ENCODE measurements at regions not wholly inside any gene's neighbourhood (a gene's known extent, or its start where the extent isn't known, plus 50 kb on each side); places are given as distances from the start of the nearest gene placed in this dataset.

DNA sequence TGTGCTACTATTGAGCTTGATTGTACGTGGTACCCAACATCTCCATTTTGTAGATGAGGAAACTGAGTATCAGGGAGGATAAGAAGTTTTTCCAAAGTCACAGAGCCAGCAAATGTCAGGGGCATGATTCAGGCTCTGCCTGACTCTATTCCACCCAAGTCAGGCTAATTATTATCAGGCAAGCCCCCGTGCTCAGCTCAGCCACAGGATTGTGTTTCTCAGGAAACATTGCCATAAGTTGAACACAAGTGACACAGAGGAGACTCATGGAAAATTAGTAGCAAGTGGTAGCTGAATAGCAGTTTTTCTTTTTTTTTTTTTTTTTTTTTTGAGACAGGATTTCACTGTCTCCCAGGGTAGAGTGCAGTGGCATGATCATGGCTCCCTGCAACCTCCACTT, 260.5 kb downstream of the C1D start:
- no peak overlapping the region for H3K4me3 ChIP-seq (replicated peaks in 1 of 2; ENCODE audit: low read depth in 1 of 2, low read length in 2 of 2)
- peaks cover 18% of the 10 kb centered on the region; the same call in 1 of the 2 replicates for H3K27me3 ChIP-seq (ENCODE audit: insufficient read depth, low read length)
- no peaks in the 10 kb centered on the region for H3K4me1 ChIP-seq (ENCODE audit: control insufficient read depth in 1 of 2, insufficient read depth in 2 of 2, low read length in 2 of 2)
- intact Hi-C loops (cut with micrococcal nuclease), result no loop called here
- no peaks in the 10 kb centered on the region for H3K79me2 ChIP-seq (ENCODE audit: insufficient read depth, low read length)
- H3K9me2 ChIP-seq (ENCODE audit: insufficient read depth), result no peaks in the 10 kb centered on the region
- TF ChIP-seq EZH2phosphoT487 (IDR thresholded peaks at IDR 0.05; ENCODE audit: borderline replicate concordance), result no peak
- TF ChIP-seq, protein P1, sequence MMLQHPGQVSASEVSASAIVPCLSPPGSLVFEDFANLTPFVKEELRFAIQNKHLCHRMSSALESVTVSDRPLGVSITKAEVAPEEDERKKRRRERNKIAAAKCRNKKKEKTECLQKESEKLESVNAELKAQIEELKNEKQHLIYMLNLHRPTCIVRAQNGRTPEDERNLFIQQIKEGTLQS (IDR thresholded peaks at IDR 0.05), result no peak
- TF ChIP-seq CBX3 (IDR thresholded peaks at IDR 0.05; ENCODE audit: low read depth), result no peak
- no peak for TF ChIP-seq EZH2 (IDR thresholded peaks at IDR 0.05)
- TF ChIP-seq ZFX (IDR thresholded peaks at IDR 0.05), result no peak
- RAD21 ChIA-PET (ENCODE audit: low non-redundant PET in 1 of 2, low total read pairs in 2 of 2, uncharacterized antibody in 2 of 2, unreplicated experiment in 2 of 2), result no interaction called here
- no peaks in the 10 kb centered on the region for H4K20me1 ChIP-seq (ENCODE audit: insufficient read depth)
- H2AFZ ChIP-seq (ENCODE audit: low read depth, low read length, poor library complexity, severe bottlenecking), result no peak overlapping the region
- ATAC-seq (no peak), DNase-seq (ENCODE audit: low read depth, low spot score) (no peak)
- POLR2A ChIA-PET, result no interaction called here
- CTCF ChIA-PET, result no interaction called here
- BruUV-seq (replicated peaks), result no TSS peak
- H3K36me3 ChIP-seq (ENCODE audit: control insufficient read depth in 1 of 2, insufficient read depth in 2 of 2, low read length in 2 of 2), result no peaks in the 10 kb centered on the region
- no peak overlapping the region for H3K4me2 ChIP-seq (ENCODE audit: low read length)
- no peaks in the 10 kb centered on the region for H3K9me3 ChIP-seq (ENCODE audit: control insufficient read depth in 1 of 2, insufficient read depth in 1 of 2, low read depth in 1 of 2, low read length in 2 of 2)
- H3K27ac ChIP-seq (ENCODE audit: low read depth, low read length), result no peak overlapping the region
- no peak overlapping the region for H3K9ac ChIP-seq (ENCODE audit: low read length)

DNA sequence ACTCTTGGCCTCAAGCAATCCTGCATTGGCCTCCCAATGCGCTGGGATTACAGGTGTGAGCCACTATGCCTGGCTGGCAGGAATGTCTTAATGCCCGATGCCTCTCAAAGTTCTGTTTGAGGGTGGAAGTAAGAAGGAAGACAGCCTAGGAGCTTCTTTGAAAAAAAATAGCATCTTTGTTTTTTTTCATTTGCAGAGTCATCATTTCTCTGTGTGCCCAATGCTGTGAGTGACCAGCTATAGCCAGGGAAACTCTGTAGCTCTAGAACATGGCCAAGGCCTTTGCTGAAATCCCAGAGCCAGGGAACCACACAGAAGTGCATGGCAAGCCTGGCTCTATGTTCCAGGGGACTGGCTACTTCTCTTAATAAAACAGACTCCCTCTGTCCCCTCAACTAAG, 260.0 kb downstream of the C1D start:
- no peaks in the 10 kb centered on the region for H3K9me3 ChIP-seq (ENCODE audit: control insufficient read depth in 1 of 2, insufficient read depth in 1 of 2, low read depth in 1 of 2, low read length in 2 of 2)
- CTCF ChIA-PET, result no interaction called here
- no peaks in the 10 kb centered on the region for H3K79me2 ChIP-seq (ENCODE audit: insufficient read depth, low read length)
- no peak for ATAC-seq
- no peaks in the 10 kb centered on the region for H3K9me2 ChIP-seq (ENCODE audit: insufficient read depth)
- no peak overlapping the region for H2AFZ ChIP-seq (ENCODE audit: low read depth, low read length, poor library complexity, severe bottlenecking)
- no peak overlapping the region for H3K27ac ChIP-seq (ENCODE audit: low read depth, low read length)
- RAD21 ChIA-PET (ENCODE audit: low non-redundant PET in 1 of 2, low total read pairs in 2 of 2, uncharacterized antibody in 2 of 2, unreplicated experiment in 2 of 2), result no interaction called here
- H3K27me3 ChIP-seq (ENCODE audit: insufficient read depth, low read length), result peaks cover 17% of the 10 kb centered on the region; the same call in 1 of the 2 replicates
- TF ChIP-seq, protein P2, sequence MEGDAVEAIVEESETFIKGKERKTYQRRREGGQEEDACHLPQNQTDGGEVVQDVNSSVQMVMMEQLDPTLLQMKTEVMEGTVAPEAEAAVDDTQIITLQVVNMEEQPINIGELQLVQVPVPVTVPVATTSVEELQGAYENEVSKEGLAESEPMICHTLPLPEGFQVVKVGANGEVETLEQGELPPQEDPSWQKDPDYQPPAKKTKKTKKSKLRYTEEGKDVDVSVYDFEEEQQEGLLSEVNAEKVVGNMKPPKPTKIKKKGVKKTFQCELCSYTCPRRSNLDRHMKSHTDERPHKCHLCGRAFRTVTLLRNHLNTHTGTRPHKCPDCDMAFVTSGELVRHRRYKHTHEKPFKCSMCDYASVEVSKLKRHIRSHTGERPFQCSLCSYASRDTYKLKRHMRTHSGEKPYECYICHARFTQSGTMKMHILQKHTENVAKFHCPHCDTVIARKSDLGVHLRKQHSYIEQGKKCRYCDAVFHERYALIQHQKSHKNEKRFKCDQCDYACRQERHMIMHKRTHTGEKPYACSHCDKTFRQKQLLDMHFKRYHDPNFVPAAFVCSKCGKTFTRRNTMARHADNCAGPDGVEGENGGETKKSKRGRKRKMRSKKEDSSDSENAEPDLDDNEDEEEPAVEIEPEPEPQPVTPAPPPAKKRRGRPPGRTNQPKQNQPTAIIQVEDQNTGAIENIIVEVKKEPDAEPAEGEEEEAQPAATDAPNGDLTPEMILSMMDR (IDR thresholded peaks at IDR 0.05 in 2 of 3, conservative IDR thresholded peaks at IDR 0.05 in 1 of 3; ENCODE audit: borderline replicate concordance in 1 of 3, insufficient read depth in 1 of 3, low read depth in 2 of 3, low read length in 2 of 3), result no peak
- TF ChIP-seq, protein P3, sequence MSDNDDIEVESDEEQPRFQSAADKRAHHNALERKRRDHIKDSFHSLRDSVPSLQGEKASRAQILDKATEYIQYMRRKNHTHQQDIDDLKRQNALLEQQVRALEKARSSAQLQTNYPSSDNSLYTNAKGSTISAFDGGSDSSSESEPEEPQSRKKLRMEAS (IDR thresholded peaks at IDR 0.05), result no peak
- no peak for TF ChIP-seq POLR2AphosphoS5 (IDR thresholded peaks at IDR 0.05; ENCODE audit: low read depth, low read length)
- TF ChIP-seq ZFX (IDR thresholded peaks at IDR 0.05), result no peak
- no peak for TF ChIP-seq FOSL1 (IDR thresholded peaks at IDR 0.05; ENCODE audit: low read depth)
- TF ChIP-seq ZNF274 (IDR thresholded peaks at IDR 0.05; ENCODE audit: low read depth, low read length), result no peak
- TF ChIP-seq, protein P1 (IDR thresholded peaks at IDR 0.05), result no peak
- TF ChIP-seq YY1 (IDR thresholded peaks at IDR 0.05; ENCODE audit: extremely low read depth, insufficient replicate concordance, low read depth, low read length), result no peak
- H3K4me3 ChIP-seq (replicated peaks in 1 of 2; ENCODE audit: low read depth in 1 of 2, low read length in 2 of 2), result no peak overlapping the region
- intact Hi-C loops (cut with micrococcal nuclease), result no loop called here
- no peak overlapping the region for H3K4me2 ChIP-seq (ENCODE audit: low read length)
- H3K36me3 ChIP-seq (ENCODE audit: control insufficient read depth in 1 of 2, insufficient read depth in 2 of 2, low read length in 2 of 2), result no peaks in the 10 kb centered on the region
- no peaks in the 10 kb centered on the region for H4K20me1 ChIP-seq (ENCODE audit: insufficient read depth)
- H3K9ac ChIP-seq (ENCODE audit: low read length), result no peak overlapping the region
- H3K4me1 ChIP-seq (ENCODE audit: control insufficient read depth in 1 of 2, insufficient read depth in 2 of 2, low read length in 2 of 2), result no peaks in the 10 kb centered on the region
- DNase-seq (ENCODE audit: low read depth, low spot score), result no peak
- no TSS peak for BruUV-seq (replicated peaks)
- POLR2A ChIA-PET, result no interaction called here

All from HCT116 (cell line).